GM12878 (cell line): ENCODE measurements at regions not wholly inside any gene's neighbourhood (a gene's known extent, or its start where the extent isn't known, plus 50 kb on each side); places are given as distances from the start of the nearest gene placed in this dataset.

Experiments used
- ATAC-seq: fragments of 200-7000 bp; cut with Tn5 transposase; 3 replicates; pipeline ENCODE4 v1.9.1; 2020; ENCODE audit warnings: mild to moderate bottlenecking, moderate library complexity
- BruUV-seq: library from RNA; stranded (reverse); fragments of 400-500 nt; replicated peaks from 2 replicates; lab custom pipeline; 2021; lab: Mats Ljungman, UMichigan
- CTCF ChIA-PET: fragments of 300-600 bp; sonication (Branson Sonifier 250); formaldehyde crosslinking; extraction: SDS; loops from one replicate; lab custom pipeline; 2021; ENCODE audit warnings: inconsistent platforms; lab: Yijun Ruan, JAX
- POLR2A ChIA-PET: fragments of 350-600 bp; formaldehyde crosslinking; extraction: SDS; loops from one replicate; lab custom pipeline; 2021; ENCODE audit warnings: inconsistent platforms; lab: Charles Lee
- RAD21 ChIA-PET: fragments of 300-600 bp; sonication (Branson Sonifier 250); formaldehyde crosslinking; loops from one replicate; lab custom pipeline; 2023; ENCODE audit warnings: antibody characterized with exemption; ENCODE audit not compliant: unreplicated experiment; lab: Charles Lee
- SMC1A ChIA-PET: fragments of 300-600 bp; sonication (Branson Sonifier 250); formaldehyde crosslinking; loops from one replicate; lab custom pipeline; 2023; ENCODE audit not compliant: unreplicated experiment, uncharacterized antibody; lab: Charles Lee
- DNase-seq: peaks from one replicate; pipeline ENCODE4 v3.0.0-alpha.2; 2011; ENCODE audit warnings: low read depth, low spot score
- FAIRE-seq: peaks from 3 replicates; lab custom pipeline; 2011; peaks lifted over from hg19 to GRCh38; lab: Jason Lieb, UNC
- H2AFZ ChIP-seq: 2 replicates; pipeline ENCODE4 v1.6.0; 2011; ENCODE audit warnings: low read depth, low read length, control low read depth; ENCODE audit not compliant: control insufficient read depth
- H3K27ac ChIP-seq: 2 replicates; pipeline ENCODE4 v1.5.1; 2011; ENCODE audit warnings: control low read depth; ENCODE audit not compliant: control insufficient read depth, insufficient read depth
- H3K27me3 ChIP-seq, 2 experiments: replicated peaks in 1 of 2; 2 replicates each; pipeline versions ENCODE4 v1.6.0 to v1.6.1; 2011; ENCODE audit warnings: low read length in 1 of 2; ENCODE audit not compliant: control insufficient read depth in 2 of 2, insufficient read depth in 2 of 2
- H3K36me3 ChIP-seq, 2 experiments: 2 replicates each; pipeline ENCODE4 v1.5.1; 2011; ENCODE audit warnings: low read length in 1 of 2; ENCODE audit not compliant: control insufficient read depth in 2 of 2, insufficient read depth in 2 of 2
- H3K4me1 ChIP-seq: 2 replicates; pipeline ENCODE4 v1.6.1; 2011; ENCODE audit warnings: mild to moderate bottlenecking, low read length, moderate library complexity, mixed read lengths; ENCODE audit not compliant: control insufficient read depth, insufficient read depth
- H3K4me2 ChIP-seq: 2 replicates; pipeline ENCODE4 v1.6.0; 2011; ENCODE audit warnings: control low read depth; ENCODE audit not compliant: control insufficient read depth, insufficient read depth
- H3K4me3 ChIP-seq: fragments of 200-600 bp; sonication (generic); 2 replicates; pipeline ENCODE4 v1.5.1; 2016
- H3K79me2 ChIP-seq: 2 replicates; pipeline ENCODE4 v1.6.0; 2011; ENCODE audit warnings: low read length; ENCODE audit not compliant: control insufficient read depth, insufficient read depth
- H3K9ac ChIP-seq: 2 replicates; pipeline ENCODE4 v1.8.0; 2011; ENCODE audit warnings: low read length, control low read depth, mixed read lengths; ENCODE audit not compliant: control insufficient read depth, insufficient read depth
- H3K9me3 ChIP-seq: replicated peaks from 3 replicates; pipeline ENCODE4 v1.5.1; 2011; ENCODE audit warnings: mild to moderate bottlenecking, low read length; ENCODE audit not compliant: control insufficient read depth, insufficient read depth
- H4K20me1 ChIP-seq: 2 replicates; pipeline ENCODE4 v1.6.0; 2011; ENCODE audit not compliant: control insufficient read depth, insufficient read depth
- BHLHE40 ChIP-seq, 2 experiments: fragments of 450-650 bp in 1 of 2; IDR thresholded peaks; 2 replicates each; pipeline ENCODE4 v1.6.1; 2011 to 2017; ENCODE audit warnings: low read depth in 2 of 2, borderline replicate concordance in 1 of 2, improper control_type of control experiment in 1 of 2, low read length in 1 of 2, mild to moderate bottlenecking in 1 of 2
- CBFB ChIP-seq: IDR thresholded peaks from 2 replicates; pipeline ENCODE4 v1.6.1; 2016; ENCODE audit warnings: antibody characterized with exemption, low read depth
- CEBPZ ChIP-seq: fragments of 150-350 bp; IDR thresholded peaks from 2 replicates; pipeline ENCODE4 v1.6.1; 2016; ENCODE audit warnings: low read depth, low read length
- IRF4 ChIP-seq: IDR thresholded peaks from 2 replicates; pipeline ENCODE4 v1.6.1; 2011; ENCODE audit warnings: low read depth, low read length
- POU2F2 ChIP-seq: IDR thresholded peaks from 3 replicates; pipeline ENCODE4 v1.6.1; 2011; ENCODE audit warnings: low read depth, mild to moderate bottlenecking, low read length, borderline replicate concordance
- RFX5 ChIP-seq: IDR thresholded peaks from 2 replicates; pipeline ENCODE4 v1.6.1; 2011; ENCODE audit warnings: low read depth, low read length, improper control_type of control experiment
- SKIL ChIP-seq: fragments of 450-650 bp; IDR thresholded peaks from 2 replicates; pipeline ENCODE4 v1.6.1; 2017; ENCODE audit warnings: mild to moderate bottlenecking, low read depth, inconsistent platforms; ENCODE audit not compliant: poor library complexity, severe bottlenecking
- SRF ChIP-seq, 2 experiments: IDR thresholded peaks; 2 replicates each; pipeline ENCODE4 v1.6.1; 2011; ENCODE audit warnings: low read depth in 2 of 2, low read length in 2 of 2, mild to moderate bottlenecking in 1 of 2, moderate library complexity in 1 of 2
- STAT1 ChIP-seq: fragments of 450-650 bp; conservative IDR thresholded peaks from 2 replicates; pipeline ENCODE4 v1.6.1; 2014; ENCODE audit warnings: antibody characterized with exemption, mild to moderate bottlenecking
- TARDBP ChIP-seq: IDR thresholded peaks from 2 replicates; pipeline ENCODE4 v1.6.1; 2016; ENCODE audit warnings: borderline replicate concordance
- WGBS: methylation state at CpG from one replicate; pipeline ENCODE4 v1.1.6; 2016; ENCODE audit warnings: low lambda C conversion rate; ENCODE audit not compliant: insufficient replicate concordance, insufficient coverage; ENCODE audit errors: missing lambda C conversion rate; 5-methylcytosine and 5-hydroxymethylcytosine counted together
- in situ Hi-C: fragments of 300-500 bp; cut with MboI; formaldehyde crosslinking; loops from 9 replicates; pipeline ENCODE4 v1.14.3; 2018; ENCODE audit warnings: mixed read lengths
- intact Hi-C: fragments of 100-400 bp; cut with micrococcal nuclease; formaldehyde crosslinking; loops from one replicate; pipeline ENCODE4 v1.14.2; 2022; ENCODE audit not compliant: unreplicated experiment
- TF ChIP-seq, protein P1 (sequence below): IDR thresholded peaks from 2 replicates; pipeline ENCODE4 v1.6.1; 2012; ENCODE audit warnings: low read depth, low read length, improper control_type of control experiment
- TF ChIP-seq, protein P2 (sequence below): fragments of 450-650 bp; conservative IDR thresholded peaks from 2 replicates; pipeline ENCODE4 v1.6.1; 2017; ENCODE audit warnings: mild to moderate bottlenecking, moderate library complexity

DNA sequence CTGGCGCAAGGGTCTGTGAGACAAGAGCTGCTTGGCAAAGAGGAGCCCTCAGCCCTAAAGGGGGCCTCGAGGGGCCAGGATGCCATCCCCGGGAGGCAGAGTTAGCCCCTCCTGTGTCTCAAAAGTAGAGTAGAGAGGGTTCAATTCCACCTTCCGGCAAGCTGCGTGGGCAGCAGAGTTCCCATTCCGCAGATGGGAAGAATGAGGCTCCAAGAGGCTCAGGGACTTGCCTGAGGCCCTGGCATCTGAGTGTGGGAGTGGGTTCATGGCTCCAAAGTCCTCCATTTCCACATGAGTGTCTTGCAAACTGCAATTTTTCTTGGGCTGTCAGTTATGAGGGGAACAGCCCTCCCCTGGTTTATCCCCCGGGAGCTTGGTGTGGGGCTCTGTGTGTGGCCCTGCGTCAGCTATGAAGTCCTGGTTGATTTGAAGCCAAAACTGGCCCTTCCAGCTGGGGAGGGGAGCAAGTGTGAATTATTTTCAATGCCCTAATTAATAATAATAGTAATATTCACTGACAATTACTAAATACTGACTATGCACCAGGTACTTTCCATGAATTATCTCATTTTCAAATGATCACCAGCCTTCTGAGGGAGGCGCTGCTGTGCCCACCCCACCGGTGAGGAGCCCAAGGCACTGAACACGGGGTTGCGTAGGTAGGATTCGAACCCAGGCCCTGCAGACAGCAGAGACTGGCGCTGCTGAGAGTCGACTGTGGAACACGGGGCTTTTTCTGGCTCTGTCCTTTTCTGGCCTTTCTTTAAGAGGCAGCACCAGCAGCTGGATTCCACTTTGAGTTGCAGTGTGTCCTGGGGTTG lies 153.0 kb upstream of the PTPN1 start (continued):
- TF ChIP-seq CEBPZ: no peak

GRCh38 chr20:50357783-50358161 lies 152.4 kb upstream of the PTPN1 start:
- in situ Hi-C loops: no loop called here
- no peaks in the 10 kb centered on the region for H3K9me3 ChIP-seq
- no peak overlapping the region for H3K27ac ChIP-seq
- H3K4me1 ChIP-seq: no peaks in the 10 kb centered on the region
- no peak for FAIRE-seq
- no TSS peak for BruUV-seq
- no peak for DNase-seq
- H2AFZ ChIP-seq: no peak overlapping the region
- H4K20me1 ChIP-seq: no peaks in the 10 kb centered on the region
- H3K27me3 ChIP-seq: peaks cover 0 to 2% of the 10 kb centered on the region in 2 experiments; a peak in 1 of 4 replicates
- no peak overlapping the region for H3K4me3 ChIP-seq
- ATAC-seq: no peak
- H3K4me2 ChIP-seq: no peak overlapping the region
- 13% methylated on average over 6 of the region's 6 CpGs for WGBS
- RAD21 ChIA-PET: no interaction called here
- CTCF ChIA-PET: no interaction called here
- SMC1A ChIA-PET: no interaction called here
- H3K36me3 ChIP-seq: no peaks in the 10 kb centered on the region
- intact Hi-C loops: no loop called here
- no peaks in the 10 kb centered on the region for H3K79me2 ChIP-seq
- no peak overlapping the region for H3K9ac ChIP-seq
- POLR2A ChIA-PET: no interaction called here
- TF ChIP-seq TARDBP (no peak), RFX5 (no peak), SKIL (no peak), CBFB (no peak), SRF (IDR thresholded peaks at IDR 0.05; ENCODE audit: low read depth in 2 of 2, low read length in 2 of 2) (no peak), BHLHE40 (IDR thresholded peaks at IDR 0.05; ENCODE audit: borderline replicate concordance in 1 of 2, low read depth in 2 of 2, low read length in 1 of 2) (no peak), IRF4 (no peak), STAT1 (no peak), POU2F2 (no peak)
- TF ChIP-seq, protein P1, sequence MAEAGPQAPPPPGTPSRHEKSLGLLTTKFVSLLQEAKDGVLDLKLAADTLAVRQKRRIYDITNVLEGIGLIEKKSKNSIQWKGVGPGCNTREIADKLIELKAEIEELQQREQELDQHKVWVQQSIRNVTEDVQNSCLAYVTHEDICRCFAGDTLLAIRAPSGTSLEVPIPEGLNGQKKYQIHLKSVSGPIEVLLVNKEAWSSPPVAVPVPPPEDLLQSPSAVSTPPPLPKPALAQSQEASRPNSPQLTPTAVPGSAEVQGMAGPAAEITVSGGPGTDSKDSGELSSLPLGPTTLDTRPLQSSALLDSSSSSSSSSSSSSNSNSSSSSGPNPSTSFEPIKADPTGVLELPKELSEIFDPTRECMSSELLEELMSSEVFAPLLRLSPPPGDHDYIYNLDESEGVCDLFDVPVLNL: no peak
- TF ChIP-seq, protein P2, sequence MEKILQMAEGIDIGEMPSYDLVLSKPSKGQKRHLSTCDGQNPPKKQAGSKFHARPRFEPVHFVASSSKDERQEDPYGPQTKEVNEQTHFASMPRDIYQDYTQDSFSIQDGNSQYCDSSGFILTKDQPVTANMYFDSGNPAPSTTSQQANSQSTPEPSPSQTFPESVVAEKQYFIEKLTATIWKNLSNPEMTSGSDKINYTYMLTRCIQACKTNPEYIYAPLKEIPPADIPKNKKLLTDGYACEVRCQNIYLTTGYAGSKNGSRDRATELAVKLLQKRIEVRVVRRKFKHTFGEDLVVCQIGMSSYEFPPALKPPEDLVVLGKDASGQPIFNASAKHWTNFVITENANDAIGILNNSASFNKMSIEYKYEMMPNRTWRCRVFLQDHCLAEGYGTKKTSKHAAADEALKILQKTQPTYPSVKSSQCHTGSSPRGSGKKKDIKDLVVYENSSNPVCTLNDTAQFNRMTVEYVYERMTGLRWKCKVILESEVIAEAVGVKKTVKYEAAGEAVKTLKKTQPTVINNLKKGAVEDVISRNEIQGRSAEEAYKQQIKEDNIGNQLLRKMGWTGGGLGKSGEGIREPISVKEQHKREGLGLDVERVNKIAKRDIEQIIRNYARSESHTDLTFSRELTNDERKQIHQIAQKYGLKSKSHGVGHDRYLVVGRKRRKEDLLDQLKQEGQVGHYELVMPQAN: no peak
